Ovary (tissue), 7 donors: ENCODE measurements at regions not wholly inside any gene's neighbourhood (a gene's known extent, or its start where the extent isn't known, plus 50 kb on each side); places are given as distances from the start of the nearest gene placed in this dataset.

ENCODE experiments used
- DNase-seq, 5 donors: peaks; one replicate each; pipeline ENCODE4 v3.0.0-alpha.2; 2019 to 2020
- H3K27ac ChIP-seq, 2 donors: fragments of 200-600 bp; one replicate each; pipeline versions ENCODE4 v1.5.1 to v1.8.0; 2019 to 2022
- H3K27me3 ChIP-seq: fragments of 200-600 bp; one replicate; pipeline ENCODE4 v1.8.0; 2022
- H3K36me3 ChIP-seq: fragments of 200-600 bp; sonication (generic); one replicate; pipeline ENCODE4 v1.5.1; 2019
- H3K4me1 ChIP-seq: one replicate; pipeline ENCODE4 v1.8.1; 2013; ENCODE audit warnings: mild to moderate bottlenecking, moderate library complexity; ENCODE audit not compliant: insufficient read depth
- H3K4me3 ChIP-seq: fragments of 200-600 bp; sonication (generic); one replicate; pipeline ENCODE4 v1.5.1; 2017
- H3K9me3 ChIP-seq, 2 donors: fragments of 200-600 bp in 1 of 2; sonication (generic) in 1 of 2; one replicate each; pipeline versions ENCODE4 v1.5.1 to v1.8.1; 2013 to 2019; ENCODE audit warnings: mild to moderate bottlenecking in 1 of 2, moderate library complexity in 1 of 2
- EP300 ChIP-seq: sonication (generic); formaldehyde crosslinking; IDR thresholded peaks from one replicate; pipeline ENCODE4 v1.6.1; 2017; ENCODE audit warnings: antibody characterized with exemption
- POLR2A ChIP-seq: fragments of 450-650 bp; IDR thresholded peaks from one replicate; pipeline ENCODE4 v1.6.1; 2017; ENCODE audit warnings: antibody characterized with exemption, mild to moderate bottlenecking, moderate library complexity
- WGBS, 3 donors: extraction: QIAGEN DNeasy Blood & Tissue Kit in 1 of 3; methylation state at CpG; one replicate each; pipeline versions ENCODE4 v1.1.5 to v1.1.7; 2013 to 2017; 5-methylcytosine and 5-hydroxymethylcytosine counted together
- intact Hi-C, 4 donors: fragments of 100-400 bp; cut with DNase I; formaldehyde crosslinking; loops; one replicate each; pipeline versions ENCODE4 v1.11.0 to v1.15.1; 2022 to 2023
- TF ChIP-seq, protein P1 (sequence below), 3 donors: fragments of 450-650 bp in 2 of 3; fragments of 200-600 bp in 1 of 3; IDR thresholded peaks; one replicate each; pipeline versions ENCODE4 v1.5.1 to v1.8.0; 2016 to 2022; ENCODE audit warnings: antibody characterized with exemption in 3 of 3, mild to moderate bottlenecking in 1 of 3
- donor health status: DM: no; HTN: no; CAD: no; lungs with moderate emphysema.
- donor health status: DM: no; HTN: no; CAD: no.
- donor health status: Bipolar disorder and iron deficiency.
- donor health status: DM: no; HTN: no; CAD: no.
- donor health status: DM: yes; HTN: yes; CAD: no.

DNA sequence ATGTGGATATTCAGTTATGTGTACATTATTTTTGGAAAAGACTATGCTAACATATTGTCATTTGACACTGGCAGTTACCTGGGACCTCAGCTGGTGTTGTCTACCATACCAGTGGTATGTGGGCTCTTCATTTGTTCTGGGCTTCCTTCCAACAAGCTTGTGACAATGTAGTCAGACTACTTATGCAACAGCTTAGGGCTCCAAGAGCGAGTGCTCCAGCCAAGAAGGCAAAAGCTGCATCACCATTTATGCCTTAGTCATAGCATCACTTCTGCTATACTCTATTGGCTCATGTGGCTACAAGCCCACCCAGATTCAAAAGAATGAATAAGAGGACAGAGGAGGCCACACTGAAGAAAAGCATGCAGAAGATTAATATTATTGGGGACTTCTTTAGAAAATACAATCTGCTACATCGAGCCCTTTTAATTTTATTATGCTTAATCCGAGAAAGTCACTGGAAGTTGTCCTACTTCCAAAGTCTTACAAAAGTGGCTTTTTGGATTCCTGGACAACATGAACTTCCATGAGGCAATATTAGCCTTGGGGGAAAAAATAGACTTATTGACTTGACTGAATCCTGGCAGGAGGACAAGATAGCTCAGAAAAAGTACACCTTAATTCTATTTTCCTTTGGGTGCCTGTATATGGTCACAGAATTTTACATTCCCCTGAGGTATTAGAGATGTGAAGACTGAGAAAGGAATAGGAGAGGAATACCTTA, 529.4 kb upstream of the HTR2A start:
- intact Hi-C loops: no loop called here
- H3K4me3 ChIP-seq: no peak overlapping the region
- no peak overlapping the region for H3K27ac ChIP-seq

DNA sequence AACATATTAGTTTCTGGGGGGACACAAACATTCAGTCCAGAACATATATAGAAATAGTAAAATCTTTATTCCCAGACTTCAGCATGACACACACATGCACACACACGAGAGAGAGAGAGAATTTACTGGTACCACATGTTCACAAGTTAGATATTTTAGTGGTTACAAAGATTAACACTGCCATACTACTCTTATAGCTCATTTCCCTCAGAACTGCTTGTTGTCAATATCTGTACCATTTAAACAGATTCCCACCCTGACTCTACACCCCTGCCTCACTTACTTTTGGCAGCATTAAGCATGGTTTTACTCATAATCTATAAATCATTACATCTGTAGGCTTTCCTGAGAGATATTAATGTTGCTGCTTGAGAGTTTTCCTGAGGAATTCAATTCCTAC, 524.7 kb upstream of the HTR2A start:
- H3K4me3 ChIP-seq: no peak overlapping the region
- no peaks in the 10 kb centered on the region for H3K36me3 ChIP-seq
- intact Hi-C loops: no loop called here
- TF ChIP-seq, protein P1, sequence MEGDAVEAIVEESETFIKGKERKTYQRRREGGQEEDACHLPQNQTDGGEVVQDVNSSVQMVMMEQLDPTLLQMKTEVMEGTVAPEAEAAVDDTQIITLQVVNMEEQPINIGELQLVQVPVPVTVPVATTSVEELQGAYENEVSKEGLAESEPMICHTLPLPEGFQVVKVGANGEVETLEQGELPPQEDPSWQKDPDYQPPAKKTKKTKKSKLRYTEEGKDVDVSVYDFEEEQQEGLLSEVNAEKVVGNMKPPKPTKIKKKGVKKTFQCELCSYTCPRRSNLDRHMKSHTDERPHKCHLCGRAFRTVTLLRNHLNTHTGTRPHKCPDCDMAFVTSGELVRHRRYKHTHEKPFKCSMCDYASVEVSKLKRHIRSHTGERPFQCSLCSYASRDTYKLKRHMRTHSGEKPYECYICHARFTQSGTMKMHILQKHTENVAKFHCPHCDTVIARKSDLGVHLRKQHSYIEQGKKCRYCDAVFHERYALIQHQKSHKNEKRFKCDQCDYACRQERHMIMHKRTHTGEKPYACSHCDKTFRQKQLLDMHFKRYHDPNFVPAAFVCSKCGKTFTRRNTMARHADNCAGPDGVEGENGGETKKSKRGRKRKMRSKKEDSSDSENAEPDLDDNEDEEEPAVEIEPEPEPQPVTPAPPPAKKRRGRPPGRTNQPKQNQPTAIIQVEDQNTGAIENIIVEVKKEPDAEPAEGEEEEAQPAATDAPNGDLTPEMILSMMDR (IDR thresholded peaks at IDR 0.05): no peak
- TF ChIP-seq POLR2A: no peak
- no peak for TF ChIP-seq EP300
- no peaks in the 10 kb centered on the region for H3K4me1 ChIP-seq
- WGBS, 3 donors: 31 to 58% (median 47%) methylated on average over 1 of the region's 1 CpG
- no peaks in the 10 kb centered on the region for H3K9me3 ChIP-seq
- no peak for DNase-seq
- H3K27ac ChIP-seq: no peak overlapping the region
- no peaks in the 10 kb centered on the region for H3K27me3 ChIP-seq

More for the DNA sequence above, 529.4 kb upstream of the HTR2A start:
- DNase-seq: no peak
- TF ChIP-seq EP300 (no peak), POLR2A (no peak)
- TF ChIP-seq, protein P1 (IDR thresholded peaks at IDR 0.05): no peak
- Histone ChIP-seq H3K27me3 (no peaks in the 10 kb centered on the region), H3K4me1 (no peaks in the 10 kb centered on the region), H3K36me3 (no peaks in the 10 kb centered on the region), H3K9me3 (no peaks in the 10 kb centered on the region)
- WGBS, 3 donors: 78 to 83% (median 79%) methylated on average over 3 of the region's 3 CpGs

DNA sequence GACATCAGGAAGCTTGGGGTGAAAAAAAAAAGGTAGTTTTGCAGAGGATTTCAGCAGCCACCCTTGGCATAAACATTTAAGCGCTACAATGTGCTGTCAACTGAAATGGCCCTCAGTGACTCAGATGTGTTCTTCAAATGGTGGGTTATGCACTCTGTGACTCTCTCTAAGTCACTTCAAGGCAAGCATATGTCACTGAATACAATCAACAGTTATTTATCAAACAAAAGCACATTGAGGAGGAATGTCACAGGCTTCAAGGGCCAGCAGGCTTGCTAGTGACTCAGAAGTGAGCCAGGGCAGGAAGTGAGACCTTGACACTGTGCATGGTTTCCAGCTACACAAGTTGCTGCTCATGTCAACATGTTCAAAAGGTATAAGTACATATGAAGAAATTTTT, 523.7 kb upstream of the HTR2A start:
- H3K27ac ChIP-seq: no peak overlapping the region
- no peak overlapping the region for H3K4me3 ChIP-seq
- intact Hi-C loops: no loop called here
- H3K9me3 ChIP-seq: no peaks in the 10 kb centered on the region
- H3K36me3 ChIP-seq: no peaks in the 10 kb centered on the region
- H3K4me1 ChIP-seq: no peaks in the 10 kb centered on the region
- TF ChIP-seq, protein P1 (IDR thresholded peaks at IDR 0.05): no peak
- TF ChIP-seq POLR2A (no peak), EP300 (no peak)
- H3K27me3 ChIP-seq: no peaks in the 10 kb centered on the region
- DNase-seq: no peak
- 93 to 98% (median 97%) methylated on average over 1 of the region's 1 CpG for WGBS, 3 donors

DNA sequence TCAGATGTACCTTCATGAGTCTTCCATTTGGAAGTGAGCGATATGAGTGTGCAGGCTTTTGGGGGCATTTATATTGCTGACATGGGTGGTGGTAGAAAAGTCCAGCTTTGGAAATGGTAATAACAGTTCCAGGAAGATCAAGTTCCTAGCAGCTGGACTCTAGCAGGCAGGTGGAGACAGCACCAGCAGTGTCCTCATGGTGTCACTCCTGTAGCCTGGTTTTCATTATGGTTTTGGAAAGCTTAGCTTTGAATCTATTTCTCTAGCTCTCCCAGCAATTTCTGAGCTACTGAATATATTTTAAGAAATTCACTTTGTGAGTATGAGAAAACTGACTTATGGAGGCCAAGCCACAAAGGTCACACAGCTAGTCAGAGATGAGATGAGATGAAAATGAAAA, 523.2 kb upstream of the HTR2A start:
- no peak for TF ChIP-seq EP300
- intact Hi-C loops: no loop called here
- no peaks in the 10 kb centered on the region for H3K4me1 ChIP-seq
- H3K27ac ChIP-seq: no peak overlapping the region
- no peak overlapping the region for H3K4me3 ChIP-seq
- 41 to 68% (median 51%) methylated on average over 1 of the region's 1 CpG for WGBS, 3 donors
- DNase-seq: no peak
- no peaks in the 10 kb centered on the region for H3K27me3 ChIP-seq
- no peaks in the 10 kb centered on the region for H3K36me3 ChIP-seq
- H3K9me3 ChIP-seq: no peaks in the 10 kb centered on the region

DNA sequence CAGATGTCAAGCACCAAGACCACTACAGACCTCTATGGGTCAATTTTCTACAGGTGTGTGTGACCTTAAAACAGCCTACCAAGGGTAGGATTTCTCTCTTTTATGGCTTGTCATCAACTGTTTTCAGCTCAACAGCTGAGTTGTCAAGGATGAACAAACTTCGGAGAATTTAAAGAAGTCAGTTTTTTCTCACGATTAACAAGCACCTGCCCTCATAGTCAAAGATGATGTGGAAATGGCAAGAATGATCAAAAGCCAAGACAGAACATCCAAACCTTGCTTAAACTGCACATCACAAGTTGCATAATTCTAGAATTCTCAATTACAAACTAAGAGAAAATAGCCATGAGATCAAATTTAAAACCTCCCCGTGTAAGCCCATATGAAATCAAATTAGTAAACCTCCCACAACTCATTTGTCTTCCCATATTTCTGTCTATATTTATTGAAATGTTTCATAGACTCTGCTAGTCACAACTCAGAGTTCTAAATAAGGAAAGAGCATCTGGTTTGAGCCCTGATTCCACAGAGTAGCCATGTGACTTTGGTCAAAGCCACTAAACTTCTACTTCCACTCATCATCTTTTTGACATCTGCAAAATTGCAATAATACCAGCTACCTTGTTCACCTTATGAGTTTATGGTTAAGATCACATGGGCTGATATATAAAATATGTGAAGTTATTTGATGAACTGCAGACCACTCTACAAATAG, 521.5 kb upstream of the HTR2A start:
- no peak for DNase-seq
- intact Hi-C loops: no loop called here
- Histone ChIP-seq H3K4me3 (no peak overlapping the region), H3K4me1 (no peaks in the 10 kb centered on the region), H3K27me3 (no peaks in the 10 kb centered on the region), H3K27ac (no peak overlapping the region), H3K9me3 (no peaks in the 10 kb centered on the region), H3K36me3 (no peaks in the 10 kb centered on the region)
- TF ChIP-seq EP300 (no peak), POLR2A (no peak)
- TF ChIP-seq, protein P1 (IDR thresholded peaks at IDR 0.05): no peak
- 82 to 84% (median 83%) methylated on average over 3 of the region's 3 CpGs for WGBS, 3 donors
